ENCODE measurements at regions not wholly inside any gene's neighbourhood (a gene's known extent, or its start where the extent isn't known, plus 50 kb on each side); places are given as distances from the start of the nearest gene placed in this dataset.
"Not testable (repeated sequence)": the region's sequence is repeated elsewhere in the genome, so short reads cannot be mapped to it uniquely, and the experiment has no call there.

GRCh38 chr5:125088522-125089105 is 342.2 kb upstream of the ZNF608 start:
- H3K27ac Mint-ChIP-seq = no peak overlapping the region

GRCh38 chr5:125092138-125092537 is 345.7 kb upstream of the ZNF608 start:
- peaks cover 14% of the 10 kb centered on the region for H3K36me3 Mint-ChIP-seq
- DNase-seq (ENCODE audit: low spot score); H3K9me3 ChIP-seq (ENCODE audit: low read depth); H3K27ac ChIP-seq; H3K4me3 ChIP-seq; H3F3A ChIP-seq (ENCODE audit: low read depth); H3K4me2 ChIP-seq; H3K9ac ChIP-seq; H4K20me1 ChIP-seq (ENCODE audit: low read depth); H3K4me3 Mint-ChIP-seq; H3K27ac Mint-ChIP-seq; H3K36me3 ChIP-seq; H3K4me1 Mint-ChIP-seq; H3K79me2 ChIP-seq (ENCODE audit: low read depth); H3K4me1 ChIP-seq; H3K27me3 ChIP-seq; H3K27me3 Mint-ChIP-seq (ENCODE audit: insufficient read depth, low read depth); H2AFZ ChIP-seq (replicated peaks): not testable (repeated sequence)
- H3K9me3 Mint-ChIP-seq = peaks cover 42% of the 10 kb centered on the region

More at GRCh38 chr5:125088522-125089105, 342.2 kb upstream of the ZNF608 start:
- H3K4me3 ChIP-seq = no peak overlapping the region
- H3K27ac ChIP-seq = no peak overlapping the region
- Mint-ChIP-seq H3K27me3 (ENCODE audit: insufficient read depth, low read depth) (peaks cover 5% of the 10 kb centered on the region), H3K4me1 (no peaks in the 10 kb centered on the region), H3K36me3 (peaks cover 5% of the 10 kb centered on the region), H3K4me3 (no peak overlapping the region), H3K9me3 (peaks cover 26% of the 10 kb centered on the region)
- no peaks in the 10 kb centered on the region for H3K27me3 ChIP-seq
- H3K79me2 ChIP-seq (ENCODE audit: low read depth) = no peaks in the 10 kb centered on the region
- no peak for DNase-seq (ENCODE audit: low spot score)
- TF ChIP-seq EZH2phosphoT487 (IDR thresholded peaks at IDR 0.05) = no peak
- TF ChIP-seq, protein P1, sequence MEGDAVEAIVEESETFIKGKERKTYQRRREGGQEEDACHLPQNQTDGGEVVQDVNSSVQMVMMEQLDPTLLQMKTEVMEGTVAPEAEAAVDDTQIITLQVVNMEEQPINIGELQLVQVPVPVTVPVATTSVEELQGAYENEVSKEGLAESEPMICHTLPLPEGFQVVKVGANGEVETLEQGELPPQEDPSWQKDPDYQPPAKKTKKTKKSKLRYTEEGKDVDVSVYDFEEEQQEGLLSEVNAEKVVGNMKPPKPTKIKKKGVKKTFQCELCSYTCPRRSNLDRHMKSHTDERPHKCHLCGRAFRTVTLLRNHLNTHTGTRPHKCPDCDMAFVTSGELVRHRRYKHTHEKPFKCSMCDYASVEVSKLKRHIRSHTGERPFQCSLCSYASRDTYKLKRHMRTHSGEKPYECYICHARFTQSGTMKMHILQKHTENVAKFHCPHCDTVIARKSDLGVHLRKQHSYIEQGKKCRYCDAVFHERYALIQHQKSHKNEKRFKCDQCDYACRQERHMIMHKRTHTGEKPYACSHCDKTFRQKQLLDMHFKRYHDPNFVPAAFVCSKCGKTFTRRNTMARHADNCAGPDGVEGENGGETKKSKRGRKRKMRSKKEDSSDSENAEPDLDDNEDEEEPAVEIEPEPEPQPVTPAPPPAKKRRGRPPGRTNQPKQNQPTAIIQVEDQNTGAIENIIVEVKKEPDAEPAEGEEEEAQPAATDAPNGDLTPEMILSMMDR (IDR thresholded peaks at IDR 0.05) = no peak
- TF ChIP-seq EZH2 (IDR thresholded peaks at IDR 0.05) = no peak
- no peaks in the 10 kb centered on the region for H3K9me3 ChIP-seq (ENCODE audit: low read depth)
- no peak overlapping the region for H3K4me2 ChIP-seq
- H2AFZ ChIP-seq (replicated peaks) = no peak overlapping the region
- H3K36me3 ChIP-seq = no peaks in the 10 kb centered on the region
- no peaks in the 10 kb centered on the region for H3K4me1 ChIP-seq
- no peaks in the 10 kb centered on the region for H4K20me1 ChIP-seq (ENCODE audit: low read depth)
- H3F3A ChIP-seq (ENCODE audit: low read depth) = no peaks in the 10 kb centered on the region
- H3K9ac ChIP-seq = no peak overlapping the region

GRCh38 chr5:125093776-125094175 is 347.3 kb upstream of the ZNF608 start:
- Histone ChIP-seq H3K4me2 (no peak overlapping the region), H4K20me1 (ENCODE audit: low read depth) (no peaks in the 10 kb centered on the region), H3K27me3 (no peaks in the 10 kb centered on the region), H3K36me3 (no peaks in the 10 kb centered on the region), H3K79me2 (ENCODE audit: low read depth) (no peaks in the 10 kb centered on the region), H3K9me3 (ENCODE audit: low read depth) (no peaks in the 10 kb centered on the region), H3K9ac (no peak overlapping the region), H3K4me1 (no peaks in the 10 kb centered on the region), H2AFZ (replicated peaks) (no peak overlapping the region), H3F3A (ENCODE audit: low read depth) (no peaks in the 10 kb centered on the region), H3K27ac (no peak overlapping the region), H3K4me3 (no peak overlapping the region)
- Mint-ChIP-seq H3K36me3 (peaks cover 11% of the 10 kb centered on the region), H3K4me1 (no peaks in the 10 kb centered on the region), H3K27ac (no peak overlapping the region), H3K9me3 (peaks cover 35% of the 10 kb centered on the region), H3K27me3 (ENCODE audit: insufficient read depth, low read depth) (peaks cover 5% of the 10 kb centered on the region), H3K4me3 (no peak overlapping the region)
- TF ChIP-seq, protein P1 (IDR thresholded peaks at IDR 0.05) = no peak
- no peak for TF ChIP-seq EZH2 (IDR thresholded peaks at IDR 0.05)
- TF ChIP-seq EZH2phosphoT487 (IDR thresholded peaks at IDR 0.05) = no peak
- DNase-seq (ENCODE audit: low spot score) = no peak

GRCh38 chr5:125100342-125100741 is 353.9 kb upstream of the ZNF608 start:
- no peaks in the 10 kb centered on the region for H3K36me3 ChIP-seq
- H3K9ac ChIP-seq = no peak overlapping the region
- H3K79me2 ChIP-seq (ENCODE audit: low read depth) = no peaks in the 10 kb centered on the region
- no peaks in the 10 kb centered on the region for H4K20me1 ChIP-seq (ENCODE audit: low read depth)
- Mint-ChIP-seq H3K4me1 (peaks cover 3% of the 10 kb centered on the region), H3K27ac (no peak overlapping the region), H3K27me3 (ENCODE audit: insufficient read depth, low read depth) (no peaks in the 10 kb centered on the region), H3K36me3 (peaks cover 4% of the 10 kb centered on the region), H3K9me3 (peaks cover 14% of the 10 kb centered on the region), H3K4me3 (no peak overlapping the region)
- no peaks in the 10 kb centered on the region for H3K4me1 ChIP-seq
- H2AFZ ChIP-seq (replicated peaks) = no peak overlapping the region
- no peaks in the 10 kb centered on the region for H3F3A ChIP-seq (ENCODE audit: low read depth)
- no peak for DNase-seq (ENCODE audit: low spot score)
- H3K4me3 ChIP-seq = no peak overlapping the region
- H3K9me3 ChIP-seq (ENCODE audit: low read depth) = no peaks in the 10 kb centered on the region
- TF ChIP-seq EZH2 (IDR thresholded peaks at IDR 0.05) = no peak
- no peak for TF ChIP-seq EZH2phosphoT487 (IDR thresholded peaks at IDR 0.05)
- TF ChIP-seq, protein P1 (IDR thresholded peaks at IDR 0.05) = no peak
- H3K27me3 ChIP-seq = no peaks in the 10 kb centered on the region
- H3K4me2 ChIP-seq = no peak overlapping the region
- no peak overlapping the region for H3K27ac ChIP-seq
